Upper lobe of left lung (tissue), 6 donors: ENCODE measurements at regions not wholly inside any gene's neighbourhood (a gene's known extent, or its start where the extent isn't known, plus 50 kb on each side); places are given as distances from the start of the nearest gene placed in this dataset.

Experiments used
- ATAC-seq, 2 donors: fragments of 200-7000 bp; cut with Tn5 transposase; one replicate each; pipeline ENCODE4 v1.9.1; 2022; ENCODE audit warnings: mild to moderate bottlenecking in 2 of 2, moderate library complexity in 2 of 2; ENCODE audit not compliant: low FRiP score in 2 of 2
- DNase-seq, 2 donors: peaks; one replicate each; pipeline ENCODE4 v3.0.0-alpha.2; 2019 to 2020
- H3K27ac ChIP-seq, 4 donors: fragments of 200-600 bp; sonication (generic); one replicate each; pipeline ENCODE4 v1.5.1; 2016 to 2019
- H3K27me3 ChIP-seq, 4 donors: fragments of 200-600 bp; sonication (generic); one replicate each; pipeline ENCODE4 v1.5.1; 2017 to 2019
- H3K36me3 ChIP-seq, 4 donors: fragments of 200-600 bp; sonication (generic); one replicate each; pipeline ENCODE4 v1.5.1; 2016 to 2019
- H3K4me1 ChIP-seq, 4 donors: fragments of 200-600 bp; sonication (generic); one replicate each; pipeline ENCODE4 v1.5.1; 2018 to 2019
- H3K4me3 ChIP-seq, 4 donors: fragments of 200-600 bp; sonication (generic); one replicate each; pipeline ENCODE4 v1.5.1; 2017 to 2019; ENCODE audit warnings: mild to moderate bottlenecking in 2 of 4, moderate library complexity in 1 of 4
- H3K9me3 ChIP-seq, 4 donors: fragments of 200-600 bp; sonication (generic); one replicate each; pipeline ENCODE4 v1.5.1; 2018 to 2019
- CTCF ChIP-seq, 6 experiments: fragments of 450-650 bp in 4 of 6; fragments of 200-600 bp in 2 of 6; sonication (generic) in 2 of 6; IDR thresholded peaks; one replicate each; pipeline ENCODE4 v1.5.1; 2016 to 2019; ENCODE audit warnings: antibody characterized with exemption in 6 of 6
- EP300 ChIP-seq, 4 donors: sonication (generic); formaldehyde crosslinking; IDR thresholded peaks; one replicate each; pipeline ENCODE4 v1.5.1; 2017; ENCODE audit warnings: antibody characterized with exemption in 4 of 4, control low read depth in 2 of 4
- POLR2A ChIP-seq, 4 donors: fragments of 450-650 bp; IDR thresholded peaks; one replicate each; pipeline ENCODE4 v1.5.1; 2016 to 2017; ENCODE audit warnings: antibody characterized with exemption in 4 of 4, mild to moderate bottlenecking in 2 of 4
- POLR2AphosphoS5 ChIP-seq, 2 donors: sonication (generic); formaldehyde crosslinking; IDR thresholded peaks; one replicate each; pipeline ENCODE4 v1.5.1; 2017; ENCODE audit warnings: antibody characterized with exemption in 2 of 2
- WGBS, 2 donors: methylation state at CpG; one replicate each; pipeline ENCODE4 v1.1.5; 2017 to 2018; 5-methylcytosine and 5-hydroxymethylcytosine counted together
- donor health status: DM: no; HTN: no; CAD: no; lungs with moderate emphysema.
- donor health status: DM: no; HTN: yes; CAD: no; lungs with severe emphysema.

GRCh38 chr18:64714086-64714485, 565.2 kb upstream of the LINC00305 start:
- no peaks in the 10 kb centered on the region for H3K9me3 ChIP-seq
- no peak overlapping the region for H3K4me3 ChIP-seq
- DNase-seq, result no peak
- H3K27ac ChIP-seq, result no peak overlapping the region
- no peak for ATAC-seq
- no peaks in the 10 kb centered on the region for H3K36me3 ChIP-seq
- TF ChIP-seq EP300 (IDR thresholded peaks at IDR 0.05) (no peak), POLR2AphosphoS5 (IDR thresholded peaks at IDR 0.05) (no peak), CTCF (IDR thresholded peaks at IDR 0.05) (no peak), POLR2A (IDR thresholded peaks at IDR 0.05) (no peak)
- H3K4me1 ChIP-seq, result no peaks in the 10 kb centered on the region
- H3K27me3 ChIP-seq, result no peaks in the 10 kb centered on the region

GRCh38 chr18:64713284-64713683, 564.4 kb upstream of the LINC00305 start:
- DNase-seq (no peak), ATAC-seq (peak in 1 of 2 donors; percentile 75)
- WGBS, 2 donors, result 71 to 83% methylated on average over 2 of the region's 2 CpGs
- Histone ChIP-seq H3K4me3 (no peak overlapping the region), H3K27me3 (no peaks in the 10 kb centered on the region), H3K9me3 (no peaks in the 10 kb centered on the region), H3K27ac (no peak overlapping the region), H3K36me3 (no peaks in the 10 kb centered on the region), H3K4me1 (no peaks in the 10 kb centered on the region)
- TF ChIP-seq POLR2AphosphoS5 (IDR thresholded peaks at IDR 0.05), result no peak
- TF ChIP-seq CTCF (IDR thresholded peaks at IDR 0.05), result no peak
- no peak for TF ChIP-seq EP300 (IDR thresholded peaks at IDR 0.05)
- TF ChIP-seq POLR2A (IDR thresholded peaks at IDR 0.05), result no peak

- no peaks in the 10 kb centered on the region for H3K4me1 ChIP-seq
- H3K27me3 ChIP-seq, result no peaks in the 10 kb centered on the region
- no peak overlapping the region for H3K4me3 ChIP-seq
- H3K36me3 ChIP-seq, result no peaks in the 10 kb centered on the region
- no peak for TF ChIP-seq EP300 (IDR thresholded peaks at IDR 0.05)
- TF ChIP-seq POLR2A (IDR thresholded peaks at IDR 0.05), result no peak
- no peak for TF ChIP-seq POLR2AphosphoS5 (IDR thresholded peaks at IDR 0.05)
- TF ChIP-seq CTCF (IDR thresholded peaks at IDR 0.05), result no peak
- no peak for DNase-seq
- no peak overlapping the region for H3K27ac ChIP-seq
- ATAC-seq, result no peak
- H3K9me3 ChIP-seq, result no peaks in the 10 kb centered on the region
- 97 to 98% methylated on average over 1 of the region's 1 CpG for WGBS, 2 donors
Measured at GRCh38 chr18:64712035-64712434, 563.1 kb upstream of the LINC00305 start.

- Histone ChIP-seq H3K4me3 (no peak overlapping the region), H3K4me1 (no peaks in the 10 kb centered on the region), H3K9me3 (no peaks in the 10 kb centered on the region), H3K36me3 (no peaks in the 10 kb centered on the region), H3K27me3 (no peaks in the 10 kb centered on the region), H3K27ac (no peak overlapping the region)
- TF ChIP-seq CTCF (IDR thresholded peaks at IDR 0.05), result no peak
- TF ChIP-seq POLR2A (IDR thresholded peaks at IDR 0.05), result no peak
- TF ChIP-seq POLR2AphosphoS5 (IDR thresholded peaks at IDR 0.05), result no peak
- ATAC-seq (no peak), DNase-seq (no peak)
- 89 to 94% methylated on average over 2 of the region's 2 CpGs for WGBS, 2 donors
Measured at GRCh38 chr18:64710105-64710861, 561.4 kb upstream of the LINC00305 start.

- Histone ChIP-seq H3K27ac (no peak overlapping the region), H3K4me3 (no peak overlapping the region), H3K4me1 (no peaks in the 10 kb centered on the region), H3K27me3 (no peaks in the 10 kb centered on the region), H3K9me3 (no peaks in the 10 kb centered on the region), H3K36me3 (no peaks in the 10 kb centered on the region)
- DNase-seq (no peak), ATAC-seq (peak in 1 of 2 donors; percentile 64)
- no peak for TF ChIP-seq POLR2A (IDR thresholded peaks at IDR 0.05)
- TF ChIP-seq CTCF (IDR thresholded peaks at IDR 0.05), result no peak
- TF ChIP-seq EP300 (IDR thresholded peaks at IDR 0.05), result no peak
- TF ChIP-seq POLR2AphosphoS5 (IDR thresholded peaks at IDR 0.05), result no peak
Measured at GRCh38 chr18:64707052-64707451, 558.2 kb upstream of the LINC00305 start.
